ENCODE measurements at regions not wholly inside any gene's neighbourhood (a gene's known extent, or its start where the extent isn't known, plus 50 kb on each side); places are given as distances from the start of the nearest gene placed in this dataset.
A peak's percentile ranks its signal among the peaks of the same experiment; 100 is the strongest.

DNA sequence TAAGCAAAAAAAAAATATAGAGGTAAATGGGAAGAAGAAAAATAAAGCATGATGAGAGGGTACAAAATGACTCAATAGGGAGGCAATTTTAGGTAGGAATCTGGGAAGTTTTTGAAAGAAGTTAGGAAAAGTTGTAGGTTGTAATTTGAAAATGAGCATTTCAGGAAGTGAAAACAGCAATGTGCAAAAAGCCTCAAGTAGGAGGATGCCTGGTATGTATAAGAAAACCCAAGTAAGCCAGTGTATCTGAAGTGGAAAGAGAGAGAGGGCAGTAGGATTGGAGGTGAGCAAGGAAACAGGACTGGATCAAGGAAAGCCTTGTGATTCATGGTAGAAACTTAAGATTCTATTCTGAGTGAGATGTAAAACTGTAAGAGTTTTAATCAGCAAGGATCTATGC, 121.6 kb upstream of the SPRY2 start:
- no peak for DNase-seq (ENCODE audit: low read depth in 1 of 2, low spot score in 1 of 2)
- H3K4me3 ChIP-seq (replicated peaks; ENCODE audit: insufficient read depth, low read length) = no peak overlapping the region
- H3K27ac ChIP-seq (replicated peaks) = no peak overlapping the region
- H3K27me3 ChIP-seq (ENCODE audit: insufficient read depth, poor library complexity, severe bottlenecking) = no peaks in the 10 kb centered on the region
- TF ChIP-seq POLR2AphosphoS5 (IDR thresholded peaks at IDR 0.05; ENCODE audit: low read depth) (no peak), SPI1 (IDR thresholded peaks at IDR 0.05; ENCODE audit: borderline replicate concordance, low read depth) (peak; percentile 70; the same call in 1 of the 2 replicates)

- Histone ChIP-seq H3K27me3 (ENCODE audit: insufficient read depth, poor library complexity, severe bottlenecking) (no peaks in the 10 kb centered on the region), H3K27ac (replicated peaks) (no peak overlapping the region), H3K4me3 (replicated peaks; ENCODE audit: insufficient read depth, low read length) (no peak overlapping the region)
- DNase-seq (ENCODE audit: low read depth in 1 of 2, low spot score in 1 of 2) = no peak
- no peak for TF ChIP-seq CTCF (IDR thresholded peaks at IDR 0.05; ENCODE audit: insufficient read depth, low read length)
- TF ChIP-seq POLR2AphosphoS5 (IDR thresholded peaks at IDR 0.05; ENCODE audit: low read depth) = no peak
- TF ChIP-seq SPI1 (IDR thresholded peaks at IDR 0.05; ENCODE audit: borderline replicate concordance, low read depth) = no peak
- TF ChIP-seq, protein P1, sequence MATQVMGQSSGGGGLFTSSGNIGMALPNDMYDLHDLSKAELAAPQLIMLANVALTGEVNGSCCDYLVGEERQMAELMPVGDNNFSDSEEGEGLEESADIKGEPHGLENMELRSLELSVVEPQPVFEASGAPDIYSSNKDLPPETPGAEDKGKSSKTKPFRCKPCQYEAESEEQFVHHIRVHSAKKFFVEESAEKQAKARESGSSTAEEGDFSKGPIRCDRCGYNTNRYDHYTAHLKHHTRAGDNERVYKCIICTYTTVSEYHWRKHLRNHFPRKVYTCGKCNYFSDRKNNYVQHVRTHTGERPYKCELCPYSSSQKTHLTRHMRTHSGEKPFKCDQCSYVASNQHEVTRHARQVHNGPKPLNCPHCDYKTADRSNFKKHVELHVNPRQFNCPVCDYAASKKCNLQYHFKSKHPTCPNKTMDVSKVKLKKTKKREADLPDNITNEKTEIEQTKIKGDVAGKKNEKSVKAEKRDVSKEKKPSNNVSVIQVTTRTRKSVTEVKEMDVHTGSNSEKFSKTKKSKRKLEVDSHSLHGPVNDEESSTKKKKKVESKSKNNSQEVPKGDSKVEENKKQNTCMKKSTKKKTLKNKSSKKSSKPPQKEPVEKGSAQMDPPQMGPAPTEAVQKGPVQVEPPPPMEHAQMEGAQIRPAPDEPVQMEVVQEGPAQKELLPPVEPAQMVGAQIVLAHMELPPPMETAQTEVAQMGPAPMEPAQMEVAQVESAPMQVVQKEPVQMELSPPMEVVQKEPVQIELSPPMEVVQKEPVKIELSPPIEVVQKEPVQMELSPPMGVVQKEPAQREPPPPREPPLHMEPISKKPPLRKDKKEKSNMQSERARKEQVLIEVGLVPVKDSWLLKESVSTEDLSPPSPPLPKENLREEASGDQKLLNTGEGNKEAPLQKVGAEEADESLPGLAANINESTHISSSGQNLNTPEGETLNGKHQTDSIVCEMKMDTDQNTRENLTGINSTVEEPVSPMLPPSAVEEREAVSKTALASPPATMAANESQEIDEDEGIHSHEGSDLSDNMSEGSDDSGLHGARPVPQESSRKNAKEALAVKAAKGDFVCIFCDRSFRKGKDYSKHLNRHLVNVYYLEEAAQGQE (IDR thresholded peaks at IDR 0.05; ENCODE audit: insufficient replicate concordance, low read depth) = no peak
- TF ChIP-seq GABPA (IDR thresholded peaks at IDR 0.05; ENCODE audit: low read depth) = no peak
These were observed 121.1 kb upstream of the SPRY2 start for GRCh38 chr13:80462037-80462436.

DNA sequence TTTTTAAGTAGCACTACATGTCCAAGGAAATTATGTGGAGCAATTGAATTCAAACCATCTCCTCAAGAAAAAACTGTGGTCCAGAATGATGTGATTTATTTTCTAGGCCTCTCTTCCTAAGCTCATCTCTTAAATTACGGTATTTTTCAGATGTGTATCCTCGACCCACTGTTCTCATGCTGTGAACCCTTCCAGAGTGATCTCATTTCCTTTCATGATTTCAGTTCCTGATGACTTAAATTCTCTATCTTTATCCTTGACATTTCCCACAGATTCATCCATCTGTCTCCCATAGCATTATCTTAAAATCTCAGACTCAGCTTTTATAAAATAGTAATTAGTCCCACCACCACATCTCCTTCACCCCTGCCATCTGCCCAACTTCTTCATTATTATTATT, 117.6 kb upstream of the SPRY2 start:
- no peak overlapping the region for H3K4me3 ChIP-seq (replicated peaks; ENCODE audit: insufficient read depth, low read length)
- DNase-seq (ENCODE audit: low read depth in 1 of 2, low spot score in 1 of 2) = no peak
- H3K27me3 ChIP-seq (ENCODE audit: insufficient read depth, poor library complexity, severe bottlenecking) = no peaks in the 10 kb centered on the region
- TF ChIP-seq CTCF (IDR thresholded peaks at IDR 0.05; ENCODE audit: insufficient read depth, low read length) = no peak
- no peak for TF ChIP-seq POLR2AphosphoS5 (IDR thresholded peaks at IDR 0.05; ENCODE audit: low read depth)
- TF ChIP-seq GABPA (IDR thresholded peaks at IDR 0.05; ENCODE audit: low read depth) = no peak
- TF ChIP-seq SPI1 (IDR thresholded peaks at IDR 0.05; ENCODE audit: borderline replicate concordance, low read depth) = no peak
- TF ChIP-seq, protein P1 (IDR thresholded peaks at IDR 0.05; ENCODE audit: insufficient replicate concordance, low read depth) = no peak
- H3K27ac ChIP-seq (replicated peaks) = no peak overlapping the region

- Histone ChIP-seq H3K4me3 (replicated peaks; ENCODE audit: insufficient read depth, low read length) (no peak overlapping the region), H3K27me3 (ENCODE audit: insufficient read depth, poor library complexity, severe bottlenecking) (no peaks in the 10 kb centered on the region), H3K27ac (replicated peaks) (peak overlapping the region; percentile 76)
- TF ChIP-seq SPI1 (IDR thresholded peaks at IDR 0.05; ENCODE audit: borderline replicate concordance, low read depth) = peak; percentile 99
- TF ChIP-seq, protein P1 (IDR thresholded peaks at IDR 0.05; ENCODE audit: insufficient replicate concordance, low read depth) = no peak
- TF ChIP-seq CTCF (IDR thresholded peaks at IDR 0.05; ENCODE audit: insufficient read depth, low read length) = no peak
- TF ChIP-seq GABPA (IDR thresholded peaks at IDR 0.05; ENCODE audit: low read depth) = peak; percentile 30; the same call in 1 of the 2 replicates
- TF ChIP-seq POLR2AphosphoS5 (IDR thresholded peaks at IDR 0.05; ENCODE audit: low read depth) = peak; percentile 79
- peak; percentile 86 to 87 for DNase-seq (ENCODE audit: low read depth in 1 of 2, low spot score in 1 of 2)
These were observed 113.3 kb upstream of the SPRY2 start for GRCh38 chr13:80454245-80454644.

All from HL-60 (cell line).